Breast epithelium (tissue), 4 donors: ENCODE measurements at regions not wholly inside any gene's neighbourhood (a gene's known extent, or its start where the extent isn't known, plus 50 kb on each side); places are given as distances from the start of the nearest gene placed in this dataset.

Experiments
- DNase-seq, 2 donors: peaks; one replicate each; pipeline ENCODE4 v3.0.0-alpha.2; 2019; ENCODE audit warnings: low spot score in 2 of 2
- H3K27ac ChIP-seq, 2 donors: fragments of 200-600 bp; sonication (generic) in 1 of 2; one replicate each; pipeline ENCODE4 v1.5.1; 2016 to 2019; ENCODE audit warnings: mild to moderate bottlenecking in 1 of 2
- H3K27me3 ChIP-seq, 2 donors: fragments of 200-600 bp; sonication (generic) in 1 of 2; one replicate each; pipeline versions ENCODE4 v1.5.1 to v1.6.0; 2017 to 2019; ENCODE audit warnings: control low read depth in 1 of 2, mild to moderate bottlenecking in 1 of 2
- H3K36me3 ChIP-seq: fragments of 200-600 bp; one replicate; pipeline ENCODE4 v1.5.1; 2019
- H3K4me1 ChIP-seq, 2 donors: fragments of 200-600 bp; sonication (generic); one replicate each; pipeline ENCODE4 v1.5.1; 2016 to 2019; ENCODE audit warnings: control low read depth in 1 of 2
- H3K4me3 ChIP-seq, 3 donors: fragments of 200-600 bp; sonication (generic); 1 replicate in 2 of 3; 2 replicates in 1 of 3; pipeline ENCODE4 v1.5.1; 2016 to 2019; ENCODE audit warnings: mild to moderate bottlenecking in 3 of 3, moderate library complexity in 2 of 3
- H3K9me3 ChIP-seq, 2 donors: fragments of 200-600 bp; sonication (generic) in 1 of 2; one replicate each; pipeline ENCODE4 v1.5.1; 2016 to 2019; ENCODE audit warnings: control low read depth in 1 of 2
- POLR2A ChIP-seq: fragments of 450-650 bp; IDR thresholded peaks from one replicate; pipeline ENCODE4 v1.6.1; 2016; ENCODE audit warnings: antibody characterized with exemption, mild to moderate bottlenecking, moderate library complexity
- POLR2AphosphoS5 ChIP-seq, 3 donors: sonication (generic); formaldehyde crosslinking; IDR thresholded peaks; one replicate each; pipeline ENCODE4 v1.6.1; 2017; ENCODE audit warnings: antibody characterized with exemption in 3 of 3
- intact Hi-C: fragments of 100-400 bp; cut with DNase I; formaldehyde crosslinking; loops from one replicate; pipeline ENCODE4 v1.15.1; 2023; ENCODE audit warnings: low total_unique reads
- TF ChIP-seq, protein P1 (sequence below), 3 donors: fragments of 450-650 bp; IDR thresholded peaks; one replicate each; pipeline ENCODE4 v1.5.1; 2016 to 2017; ENCODE audit warnings: antibody characterized with exemption in 3 of 3, mild to moderate bottlenecking in 3 of 3, moderate library complexity in 3 of 3

DNA sequence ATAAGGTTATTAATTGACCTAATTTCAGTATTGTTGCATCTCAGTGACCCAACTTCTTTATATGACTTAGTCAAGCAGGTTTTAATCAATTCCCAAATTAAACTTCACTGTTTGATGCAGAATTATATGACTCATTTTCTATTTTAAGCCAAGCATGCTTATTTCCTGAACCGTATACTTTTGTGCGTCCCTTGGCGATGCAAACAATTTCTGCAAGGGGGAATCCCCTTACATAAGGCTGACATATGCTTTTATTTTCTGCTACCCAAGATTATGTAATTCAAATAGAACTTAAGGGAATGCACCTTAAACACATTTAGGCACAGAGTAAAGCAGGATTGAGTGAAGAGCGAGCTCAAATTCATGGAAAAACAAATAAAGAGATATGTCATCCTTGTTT, 303.9 kb downstream of the PDCD6IP start:
- no peak overlapping the region for H3K27ac ChIP-seq
- H3K4me1 ChIP-seq, result no peaks in the 10 kb centered on the region
- H3K27me3 ChIP-seq, result no peaks in the 10 kb centered on the region
- no peak for DNase-seq
- TF ChIP-seq POLR2AphosphoS5 (IDR thresholded peaks at IDR 0.05) (no peak), POLR2A (no peak)
- TF ChIP-seq, protein P1, sequence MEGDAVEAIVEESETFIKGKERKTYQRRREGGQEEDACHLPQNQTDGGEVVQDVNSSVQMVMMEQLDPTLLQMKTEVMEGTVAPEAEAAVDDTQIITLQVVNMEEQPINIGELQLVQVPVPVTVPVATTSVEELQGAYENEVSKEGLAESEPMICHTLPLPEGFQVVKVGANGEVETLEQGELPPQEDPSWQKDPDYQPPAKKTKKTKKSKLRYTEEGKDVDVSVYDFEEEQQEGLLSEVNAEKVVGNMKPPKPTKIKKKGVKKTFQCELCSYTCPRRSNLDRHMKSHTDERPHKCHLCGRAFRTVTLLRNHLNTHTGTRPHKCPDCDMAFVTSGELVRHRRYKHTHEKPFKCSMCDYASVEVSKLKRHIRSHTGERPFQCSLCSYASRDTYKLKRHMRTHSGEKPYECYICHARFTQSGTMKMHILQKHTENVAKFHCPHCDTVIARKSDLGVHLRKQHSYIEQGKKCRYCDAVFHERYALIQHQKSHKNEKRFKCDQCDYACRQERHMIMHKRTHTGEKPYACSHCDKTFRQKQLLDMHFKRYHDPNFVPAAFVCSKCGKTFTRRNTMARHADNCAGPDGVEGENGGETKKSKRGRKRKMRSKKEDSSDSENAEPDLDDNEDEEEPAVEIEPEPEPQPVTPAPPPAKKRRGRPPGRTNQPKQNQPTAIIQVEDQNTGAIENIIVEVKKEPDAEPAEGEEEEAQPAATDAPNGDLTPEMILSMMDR (IDR thresholded peaks at IDR 0.05), result no peak
- H3K9me3 ChIP-seq, result no peaks in the 10 kb centered on the region
- intact Hi-C loops, result loop anchor here (5.0 kb wide), 1 partner anchor 1570 kb away; no protein-coding TSS in a partner anchor
- no peak overlapping the region for H3K4me3 ChIP-seq
- H3K36me3 ChIP-seq, result no peaks in the 10 kb centered on the region

DNA sequence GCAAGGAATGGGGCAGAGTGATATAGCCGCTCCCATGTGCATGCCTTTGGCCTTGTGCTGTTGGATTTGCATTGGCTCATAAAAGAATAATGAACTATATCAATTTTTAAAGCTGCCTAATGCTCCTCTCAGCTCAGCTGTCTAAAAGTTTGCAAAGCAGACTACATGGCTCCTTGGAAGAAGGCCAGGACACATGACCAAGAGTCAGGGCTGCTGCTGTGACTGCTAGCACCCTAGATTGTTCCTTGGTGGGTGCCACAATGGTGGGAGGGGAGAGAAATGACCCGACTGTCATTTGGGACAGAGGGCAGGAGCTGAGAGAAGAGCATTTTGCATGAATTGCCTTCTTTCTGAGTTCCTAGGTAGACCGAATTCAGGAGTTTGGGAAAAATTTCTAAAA, 307.9 kb downstream of the PDCD6IP start:
- Histone ChIP-seq H3K27me3 (no peaks in the 10 kb centered on the region), H3K36me3 (no peaks in the 10 kb centered on the region), H3K9me3 (no peaks in the 10 kb centered on the region), H3K4me3 (no peak overlapping the region), H3K27ac (no peak overlapping the region), H3K4me1 (no peaks in the 10 kb centered on the region)
- intact Hi-C loops, result no loop called here
- TF ChIP-seq POLR2A (no peak), POLR2AphosphoS5 (IDR thresholded peaks at IDR 0.05) (no peak)
- TF ChIP-seq, protein P1 (IDR thresholded peaks at IDR 0.05), result no peak
- no peak for DNase-seq

DNA sequence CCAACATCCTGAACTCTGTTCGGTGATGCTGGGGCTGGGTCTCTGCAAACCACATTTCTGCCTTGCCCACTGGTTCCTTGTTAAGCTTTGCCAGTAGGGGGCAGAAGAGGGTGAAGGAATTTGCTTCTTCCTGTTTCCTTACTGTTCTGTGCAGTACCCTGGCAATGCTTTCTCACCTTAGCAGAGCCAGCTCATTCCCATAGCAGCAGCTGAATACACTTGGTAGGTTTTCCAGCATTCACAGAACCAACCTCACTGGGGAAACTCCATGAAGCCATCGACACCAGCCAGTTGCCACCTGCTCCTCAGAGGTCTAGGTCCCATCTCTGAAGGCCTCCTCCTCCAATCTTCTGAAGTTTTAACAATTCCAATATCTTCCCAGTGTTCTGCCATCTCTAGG, 308.4 kb downstream of the PDCD6IP start:
- no peak overlapping the region for H3K27ac ChIP-seq
- no peaks in the 10 kb centered on the region for H3K36me3 ChIP-seq
- intact Hi-C loops, result no loop called here
- no peak for DNase-seq
- no peaks in the 10 kb centered on the region for H3K27me3 ChIP-seq
- TF ChIP-seq, protein P1 (IDR thresholded peaks at IDR 0.05), result peak in 2 of 3 donors; percentile 17 to 22
- TF ChIP-seq POLR2A, result no peak
- H3K4me3 ChIP-seq, result no peak overlapping the region
- no peaks in the 10 kb centered on the region for H3K4me1 ChIP-seq
- H3K9me3 ChIP-seq, result no peaks in the 10 kb centered on the region

DNA sequence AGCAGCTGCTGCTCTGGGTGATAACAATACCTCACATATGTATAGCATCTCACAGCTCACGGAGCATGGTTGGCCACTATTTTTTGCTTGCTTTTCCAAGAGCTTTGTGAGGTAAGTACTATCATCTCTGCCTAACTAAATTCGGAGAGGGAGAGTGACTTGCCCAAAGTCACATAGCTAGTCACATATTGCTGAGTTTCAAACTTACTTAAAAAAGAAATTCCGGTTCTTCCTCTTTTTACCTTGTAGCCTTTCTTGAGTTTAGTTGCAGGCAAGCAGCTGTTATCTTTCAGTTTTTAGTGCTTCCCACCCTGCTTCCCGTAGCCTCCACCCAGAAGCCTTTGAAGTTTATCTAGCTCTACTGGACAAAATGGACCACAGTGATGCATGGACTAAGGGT, 309.2 kb downstream of the PDCD6IP start:
- TF ChIP-seq POLR2AphosphoS5 (IDR thresholded peaks at IDR 0.05), result no peak
- TF ChIP-seq, protein P1 (IDR thresholded peaks at IDR 0.05), result no peak
- no peak for TF ChIP-seq POLR2A
- H3K27me3 ChIP-seq, result no peaks in the 10 kb centered on the region
- no peaks in the 10 kb centered on the region for H3K9me3 ChIP-seq
- H3K27ac ChIP-seq, result no peak overlapping the region
- H3K36me3 ChIP-seq, result no peaks in the 10 kb centered on the region
- no peak overlapping the region for H3K4me3 ChIP-seq
- H3K4me1 ChIP-seq, result no peaks in the 10 kb centered on the region
- DNase-seq, result no peak
- intact Hi-C loops, result no loop called here

DNA sequence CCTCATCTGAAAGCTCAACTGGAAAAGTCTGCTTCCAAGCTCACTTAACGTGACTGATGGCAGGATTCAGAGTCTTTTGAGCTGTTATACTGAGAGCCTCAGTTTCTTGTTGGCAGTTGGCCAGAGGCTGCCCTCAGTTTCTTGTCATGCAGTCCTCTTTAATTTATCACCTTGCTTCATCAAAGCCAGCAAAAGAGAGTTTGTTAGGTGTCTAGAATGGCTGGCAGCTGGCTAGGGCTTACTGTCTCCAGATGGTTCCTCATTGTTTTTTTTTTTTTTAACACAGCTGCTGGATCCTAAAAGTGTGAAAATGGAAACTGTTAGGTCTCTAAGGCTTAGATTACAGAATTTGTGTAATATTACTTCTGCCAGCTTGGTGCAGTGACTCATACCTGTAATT, 310.6 kb downstream of the PDCD6IP start:
- Histone ChIP-seq H3K36me3 (no peaks in the 10 kb centered on the region), H3K27me3 (no peaks in the 10 kb centered on the region), H3K9me3 (no peaks in the 10 kb centered on the region), H3K4me1 (no peaks in the 10 kb centered on the region), H3K4me3 (no peak overlapping the region), H3K27ac (no peak overlapping the region)
- TF ChIP-seq POLR2A, result no peak
- TF ChIP-seq, protein P1 (IDR thresholded peaks at IDR 0.05), result no peak
- no peak for TF ChIP-seq POLR2AphosphoS5 (IDR thresholded peaks at IDR 0.05)
- DNase-seq, result no peak
- intact Hi-C loops, result no loop called here
